ENCODE measurements at regions not wholly inside any gene's neighbourhood (a gene's known extent, or its start where the extent isn't known, plus 50 kb on each side); places are given as distances from the start of the nearest gene placed in this dataset.

GRCh38 chr10:111999915-112000302 is 183.7 kb downstream of the GPAM start:
- no peak for DNase-seq (ENCODE audit: low spot score in 2 of 2)
- no peak for FAIRE-seq

GRCh38 chr10:112000466-112000865 is 183.1 kb downstream of the GPAM start:
- DNase-seq (ENCODE audit: low spot score in 2 of 2) (no peak), FAIRE-seq (no peak)

GRCh38 chr10:112002206-112002605 is 181.4 kb downstream of the GPAM start:
- FAIRE-seq = no peak
- no peak for DNase-seq (ENCODE audit: low spot score in 2 of 2)

- FAIRE-seq (no peak), DNase-seq (ENCODE audit: low spot score in 2 of 2) (no peak)
Observed at GRCh38 chr10:112004075-112004474, 179.5 kb downstream of the GPAM start.

GRCh38 chr10:112005044-112005443 is 178.5 kb downstream of the GPAM start:
- no peak for DNase-seq (ENCODE audit: low spot score in 2 of 2)

GRCh38 chr10:112006407-112006806 is 177.2 kb downstream of the GPAM start:
- no peak for FAIRE-seq
- no peak for DNase-seq (ENCODE audit: low spot score in 2 of 2)

More at GRCh38 chr10:112005044-112005443, 178.5 kb downstream of the GPAM start:
- no peak for FAIRE-seq

GRCh38 chr10:112006831-112007230 is 176.7 kb downstream of the GPAM start:
- FAIRE-seq = no peak
- DNase-seq (ENCODE audit: low spot score in 2 of 2) = no peak

GRCh38 chr10:112022196-112022595 is 161.4 kb downstream of the GPAM start:
- FAIRE-seq (no peak), DNase-seq (ENCODE audit: low spot score in 2 of 2) (no peak)

- FAIRE-seq (no peak), DNase-seq (ENCODE audit: low spot score in 2 of 2) (no peak)
Observed at GRCh38 chr10:112024079-112024478, 159.5 kb downstream of the GPAM start.

GRCh38 chr10:112025228-112025627 is 158.3 kb downstream of the GPAM start:
- no peak for FAIRE-seq
- DNase-seq (ENCODE audit: low spot score in 2 of 2) = no peak

GRCh38 chr10:112026438-112026837 is 157.1 kb downstream of the GPAM start:
- FAIRE-seq (no peak), DNase-seq (ENCODE audit: low spot score in 2 of 2) (no peak)

- DNase-seq (ENCODE audit: low spot score in 2 of 2) = no peak
- no peak for FAIRE-seq
Observed at GRCh38 chr10:112027731-112028280, 155.8 kb downstream of the GPAM start.

GRCh38 chr10:112030431-112030830 is 153.1 kb downstream of the GPAM start:
- DNase-seq (ENCODE audit: low spot score in 2 of 2) (no peak), FAIRE-seq (no peak)

- DNase-seq (ENCODE audit: low spot score in 2 of 2) (no peak), FAIRE-seq (no peak)
Observed at GRCh38 chr10:112039823-112040222, 143.7 kb downstream of the GPAM start.

GRCh38 chr10:112040696-112041095 is 142.9 kb downstream of the GPAM start:
- no peak for DNase-seq (ENCODE audit: low spot score in 2 of 2)
- FAIRE-seq = no peak

GRCh38 chr10:112045938-112046337 is 137.6 kb downstream of the GPAM start:
- FAIRE-seq = no peak

GRCh38 chr10:112047674-112048073 is 135.9 kb downstream of the GPAM start:
- DNase-seq (ENCODE audit: low spot score in 2 of 2) (no peak), FAIRE-seq (no peak)

More at GRCh38 chr10:112045938-112046337, 137.6 kb downstream of the GPAM start:
- no peak for DNase-seq (ENCODE audit: low spot score in 2 of 2)

GRCh38 chr10:112052166-112052565 is 131.4 kb downstream of the GPAM start:
- DNase-seq (ENCODE audit: low spot score in 2 of 2) = no peak
- no peak for FAIRE-seq

GRCh38 chr10:112053895-112054294 is 129.7 kb downstream of the GPAM start:
- DNase-seq (ENCODE audit: low spot score in 2 of 2) (no peak), FAIRE-seq (no peak)

GRCh38 chr10:112054516-112054915 is 129.0 kb downstream of the GPAM start:
- DNase-seq (ENCODE audit: low spot score in 2 of 2) (no peak), FAIRE-seq (no peak)

GRCh38 chr10:112057072-112057471 is 126.5 kb downstream of the GPAM start:
- FAIRE-seq = no peak

GRCh38 chr10:112059220-112059619 is 124.3 kb downstream of the GPAM start:
- DNase-seq (ENCODE audit: low spot score in 2 of 2) (no peak), FAIRE-seq (no peak)

More at GRCh38 chr10:112057072-112057471, 126.5 kb downstream of the GPAM start:
- DNase-seq (ENCODE audit: low spot score in 2 of 2) = no peak

- no peak for DNase-seq (ENCODE audit: low spot score in 2 of 2)
- FAIRE-seq = no peak
Observed at GRCh38 chr10:112071596-112072133, 111.9 kb downstream of the GPAM start.

Measured in frontal cortex (tissue), 3 donors.